Effector memory CD8-positive, alpha-beta T cell (primary cell): ENCODE measurements at regions not wholly inside any gene's neighbourhood (a gene's known extent, or its start where the extent isn't known, plus 50 kb on each side); places are given as distances from the start of the nearest gene placed in this dataset.
"Not testable (repeated sequence)": the region's sequence is repeated elsewhere in the genome, so short reads cannot be mapped to it uniquely, and the experiment has no call there.

Source experiments
- ATAC-seq: fragments of 150-1000 bp; cut with Tn5 transposase; replicated peaks from 2 replicates; pipeline ENCODE4 v1.10.0; 2021; ENCODE audit warnings: mild to moderate bottlenecking, moderate library complexity
- DNase-seq, 3 experiments: peaks; one replicate each; pipeline ENCODE4 v3.0.0; 2021
- H3K27ac Mint-ChIP-seq, 2 donors: one replicate each; pipeline ENCODE4 v1.8.0; 2022; ENCODE audit warnings: mild to moderate bottlenecking in 2 of 2, mixed read lengths in 2 of 2, moderate library complexity in 2 of 2
- H3K27me3 Mint-ChIP-seq, 2 donors: one replicate each; pipeline ENCODE4 v1.8.0; 2022; ENCODE audit warnings: mixed read lengths in 2 of 2
- H3K36me3 Mint-ChIP-seq: one replicate; pipeline ENCODE4 v1.8.0; 2022; ENCODE audit warnings: mild to moderate bottlenecking, moderate library complexity, mixed read lengths; ENCODE audit not compliant: insufficient read depth
- H3K4me1 Mint-ChIP-seq, 2 donors: one replicate each; pipeline ENCODE4 v1.8.0; 2022; ENCODE audit warnings: low read depth in 2 of 2, mixed read lengths in 2 of 2
- H3K4me3 Mint-ChIP-seq, 2 donors: one replicate each; pipeline ENCODE4 v1.8.0; 2022; ENCODE audit warnings: mild to moderate bottlenecking in 2 of 2, mixed read lengths in 2 of 2, moderate library complexity in 2 of 2
- H3K9me3 Mint-ChIP-seq, 2 donors: one replicate each; pipeline ENCODE4 v1.8.0; 2022; ENCODE audit warnings: mixed read lengths in 2 of 2

- Mint-ChIP-seq H3K27ac (no peak overlapping the region), H3K9me3 (peaks cover 0 to 6% of the 10 kb centered on the region in 2 donors), H3K36me3 (no peaks in the 10 kb centered on the region), H3K27me3 (no peaks in the 10 kb centered on the region), H3K4me1 (no peaks in the 10 kb centered on the region), H3K4me3 (no peak overlapping the region)
- DNase-seq = no peak
- ATAC-seq = no peak
Observed at GRCh38 chr6:112667427-112667826, 320.3 kb downstream of the RFPL4B start.

GRCh38 chr6:112680091-112680490 is 333.0 kb downstream of the RFPL4B start:
- Mint-ChIP-seq H3K4me1 (no peaks in the 10 kb centered on the region), H3K4me3 (no peak overlapping the region), H3K27ac (no peak overlapping the region), H3K9me3 (peaks cover 0 to 3% of the 10 kb centered on the region in 2 donors), H3K36me3 (no peaks in the 10 kb centered on the region), H3K27me3 (no peaks in the 10 kb centered on the region)
- no peak for DNase-seq
- no peak for ATAC-seq

GRCh38 chr6:112682071-112682470 is 334.9 kb downstream of the RFPL4B start:
- Mint-ChIP-seq H3K4me1 (no peaks in the 10 kb centered on the region), H3K27ac (no peak overlapping the region), H3K27me3 (no peaks in the 10 kb centered on the region), H3K9me3 (peaks cover 0 to 2% of the 10 kb centered on the region in 2 donors), H3K36me3 (no peaks in the 10 kb centered on the region), H3K4me3 (no peak overlapping the region)
- ATAC-seq = no peak
- DNase-seq = no peak

- DNase-seq = no peak
- Mint-ChIP-seq H3K4me1 (no peaks in the 10 kb centered on the region), H3K27me3 (no peaks in the 10 kb centered on the region), H3K27ac (no peak overlapping the region), H3K4me3 (no peak overlapping the region), H3K9me3 (peaks cover 0 to 2% of the 10 kb centered on the region in 2 donors), H3K36me3 (no peaks in the 10 kb centered on the region)
- ATAC-seq = no peak
Observed at GRCh38 chr6:112683106-112683505, 336.0 kb downstream of the RFPL4B start.

GRCh38 chr6:112683926-112684325 is 336.8 kb downstream of the RFPL4B start:
- H3K27ac Mint-ChIP-seq = no peak overlapping the region
- DNase-seq = no peak
- H3K4me3 Mint-ChIP-seq = no peak overlapping the region

GRCh38 chr6:112685521-112686220 is 338.5 kb downstream of the RFPL4B start:
- H3K36me3 Mint-ChIP-seq, ATAC-seq, H3K27ac Mint-ChIP-seq, H3K4me1 Mint-ChIP-seq, H3K9me3 Mint-ChIP-seq, DNase-seq, H3K4me3 Mint-ChIP-seq, H3K27me3 Mint-ChIP-seq: not testable (repeated sequence)

More at GRCh38 chr6:112683926-112684325, 336.8 kb downstream of the RFPL4B start:
- Mint-ChIP-seq H3K36me3 (no peaks in the 10 kb centered on the region), H3K4me1 (no peaks in the 10 kb centered on the region), H3K9me3 (peaks cover 0 to 2% of the 10 kb centered on the region in 2 donors), H3K27me3 (no peaks in the 10 kb centered on the region)
- no peak for ATAC-seq

- not testable (repeated sequence) for ATAC-seq
Observed at GRCh38 chr6:112688487-112689165, 341.5 kb downstream of the RFPL4B start.

GRCh38 chr6:112689183-112689858 is 342.2 kb downstream of the RFPL4B start:
- not testable (repeated sequence) for H3K27ac Mint-ChIP-seq, ATAC-seq, DNase-seq, H3K9me3 Mint-ChIP-seq, H3K4me1 Mint-ChIP-seq, H3K4me3 Mint-ChIP-seq, H3K27me3 Mint-ChIP-seq, H3K36me3 Mint-ChIP-seq

More at GRCh38 chr6:112688487-112689165, 341.5 kb downstream of the RFPL4B start:
- not testable (repeated sequence) for DNase-seq, H3K27me3 Mint-ChIP-seq, H3K4me1 Mint-ChIP-seq, H3K36me3 Mint-ChIP-seq, H3K9me3 Mint-ChIP-seq, H3K4me3 Mint-ChIP-seq, H3K27ac Mint-ChIP-seq

GRCh38 chr6:112690497-112691202 is 343.5 kb downstream of the RFPL4B start:
- no peak overlapping the region for H3K4me3 Mint-ChIP-seq
- DNase-seq (no peak), ATAC-seq (no peak)
- no peaks in the 10 kb centered on the region for H3K27me3 Mint-ChIP-seq
- no peaks in the 10 kb centered on the region for H3K4me1 Mint-ChIP-seq
- no peaks in the 10 kb centered on the region for H3K36me3 Mint-ChIP-seq
- no peak overlapping the region for H3K27ac Mint-ChIP-seq
- H3K9me3 Mint-ChIP-seq = peaks cover 0 to 2% of the 10 kb centered on the region in 2 donors

GRCh38 chr6:112691289-112691688 is 344.2 kb downstream of the RFPL4B start:
- no peaks in the 10 kb centered on the region for H3K27me3 Mint-ChIP-seq
- H3K9me3 Mint-ChIP-seq = peaks cover 2 to 3% of the 10 kb centered on the region in 2 donors
- no peaks in the 10 kb centered on the region for H3K36me3 Mint-ChIP-seq
- no peaks in the 10 kb centered on the region for H3K4me1 Mint-ChIP-seq
- no peak overlapping the region for H3K27ac Mint-ChIP-seq
- DNase-seq (no peak), ATAC-seq (no peak)
- H3K4me3 Mint-ChIP-seq = no peak overlapping the region

GRCh38 chr6:112695001-112695400 is 347.9 kb downstream of the RFPL4B start:
- no peak overlapping the region for H3K4me3 Mint-ChIP-seq
- no peak overlapping the region for H3K27ac Mint-ChIP-seq
- no peaks in the 10 kb centered on the region for H3K27me3 Mint-ChIP-seq
- no peaks in the 10 kb centered on the region for H3K36me3 Mint-ChIP-seq
- H3K4me1 Mint-ChIP-seq = no peaks in the 10 kb centered on the region
- DNase-seq (no peak), ATAC-seq (no peak)
- H3K9me3 Mint-ChIP-seq = peaks cover 2 to 5% of the 10 kb centered on the region in 2 donors

GRCh38 chr6:112697265-112697664 is 350.1 kb downstream of the RFPL4B start:
- H3K27ac Mint-ChIP-seq = no peak overlapping the region
- H3K4me1 Mint-ChIP-seq = no peaks in the 10 kb centered on the region
- ATAC-seq (no peak), DNase-seq (no peak)
- H3K9me3 Mint-ChIP-seq = peaks cover 7 to 13% of the 10 kb centered on the region in 2 donors
- H3K27me3 Mint-ChIP-seq = no peaks in the 10 kb centered on the region
- H3K4me3 Mint-ChIP-seq = no peak overlapping the region
- H3K36me3 Mint-ChIP-seq = no peaks in the 10 kb centered on the region

- Mint-ChIP-seq H3K36me3 (no peaks in the 10 kb centered on the region), H3K4me1 (no peaks in the 10 kb centered on the region), H3K9me3 (peaks cover 5 to 11% of the 10 kb centered on the region in 2 donors), H3K27ac (no peak overlapping the region), H3K4me3 (no peak overlapping the region), H3K27me3 (no peaks in the 10 kb centered on the region)
- DNase-seq (no peak), ATAC-seq (no peak)
Observed at GRCh38 chr6:112701201-112701600, 354.1 kb downstream of the RFPL4B start.
